ENCODE measurements at regions not wholly inside any gene's neighbourhood (a gene's known extent, or its start where the extent isn't known, plus 50 kb on each side); places are given as distances from the start of the nearest gene placed in this dataset.

GRCh38 chr6:23306251-23306950 is 737.0 kb downstream of the HDGFL1 start:
- TF ChIP-seq, protein P1, sequence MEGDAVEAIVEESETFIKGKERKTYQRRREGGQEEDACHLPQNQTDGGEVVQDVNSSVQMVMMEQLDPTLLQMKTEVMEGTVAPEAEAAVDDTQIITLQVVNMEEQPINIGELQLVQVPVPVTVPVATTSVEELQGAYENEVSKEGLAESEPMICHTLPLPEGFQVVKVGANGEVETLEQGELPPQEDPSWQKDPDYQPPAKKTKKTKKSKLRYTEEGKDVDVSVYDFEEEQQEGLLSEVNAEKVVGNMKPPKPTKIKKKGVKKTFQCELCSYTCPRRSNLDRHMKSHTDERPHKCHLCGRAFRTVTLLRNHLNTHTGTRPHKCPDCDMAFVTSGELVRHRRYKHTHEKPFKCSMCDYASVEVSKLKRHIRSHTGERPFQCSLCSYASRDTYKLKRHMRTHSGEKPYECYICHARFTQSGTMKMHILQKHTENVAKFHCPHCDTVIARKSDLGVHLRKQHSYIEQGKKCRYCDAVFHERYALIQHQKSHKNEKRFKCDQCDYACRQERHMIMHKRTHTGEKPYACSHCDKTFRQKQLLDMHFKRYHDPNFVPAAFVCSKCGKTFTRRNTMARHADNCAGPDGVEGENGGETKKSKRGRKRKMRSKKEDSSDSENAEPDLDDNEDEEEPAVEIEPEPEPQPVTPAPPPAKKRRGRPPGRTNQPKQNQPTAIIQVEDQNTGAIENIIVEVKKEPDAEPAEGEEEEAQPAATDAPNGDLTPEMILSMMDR (IDR thresholded peaks at IDR 0.05; ENCODE audit: extremely low read depth, missing control alignments), result no peak
- DNase-seq (ENCODE audit: low spot score), result no peak

DNA sequence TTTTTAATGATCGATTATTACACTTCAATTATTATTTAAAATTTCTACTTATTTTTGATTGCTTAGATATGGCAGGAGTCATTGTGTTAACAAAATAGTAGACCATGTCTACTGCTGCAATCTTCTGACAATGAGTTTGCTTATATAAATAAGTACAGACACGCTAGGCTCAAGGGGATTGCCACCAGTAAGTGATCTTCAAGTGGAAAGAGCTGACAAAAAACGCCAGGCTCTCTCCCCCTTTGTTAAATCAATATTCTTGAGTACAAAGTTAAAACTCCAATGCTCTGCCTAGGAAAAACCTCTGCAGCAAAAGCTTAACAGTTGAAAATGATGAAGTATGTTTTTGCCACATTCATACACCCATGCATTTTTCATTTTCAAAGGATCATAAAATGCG is 738.1 kb downstream of the HDGFL1 start:
- DNase-seq (ENCODE audit: low spot score), result no peak

DNA sequence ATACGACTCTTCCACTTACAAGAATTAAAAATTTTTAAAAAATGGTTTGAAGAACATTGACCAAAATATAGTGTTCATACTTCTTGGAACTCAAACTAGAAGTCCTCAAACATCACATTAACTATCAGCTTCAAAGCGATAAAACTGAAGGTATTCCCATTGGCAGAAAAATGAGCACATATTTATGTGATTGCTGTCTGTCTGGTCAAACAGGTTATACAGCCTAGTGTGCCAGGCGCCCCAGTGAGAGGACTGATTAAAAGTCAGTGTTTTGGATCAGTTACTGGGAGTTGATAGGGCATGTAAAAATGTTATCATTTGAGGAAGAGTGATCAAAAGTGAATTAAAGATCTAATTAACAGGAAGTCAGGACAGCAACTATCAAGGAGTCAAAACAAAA is 738.8 kb downstream of the HDGFL1 start:
- TF ChIP-seq, protein P1 (IDR thresholded peaks at IDR 0.05; ENCODE audit: extremely low read depth, missing control alignments), result no peak
- DNase-seq (ENCODE audit: low spot score), result no peak

More for the DNA sequence above, 738.1 kb downstream of the HDGFL1 start:
- TF ChIP-seq, protein P1 (IDR thresholded peaks at IDR 0.05; ENCODE audit: extremely low read depth, missing control alignments), result no peak

DNA sequence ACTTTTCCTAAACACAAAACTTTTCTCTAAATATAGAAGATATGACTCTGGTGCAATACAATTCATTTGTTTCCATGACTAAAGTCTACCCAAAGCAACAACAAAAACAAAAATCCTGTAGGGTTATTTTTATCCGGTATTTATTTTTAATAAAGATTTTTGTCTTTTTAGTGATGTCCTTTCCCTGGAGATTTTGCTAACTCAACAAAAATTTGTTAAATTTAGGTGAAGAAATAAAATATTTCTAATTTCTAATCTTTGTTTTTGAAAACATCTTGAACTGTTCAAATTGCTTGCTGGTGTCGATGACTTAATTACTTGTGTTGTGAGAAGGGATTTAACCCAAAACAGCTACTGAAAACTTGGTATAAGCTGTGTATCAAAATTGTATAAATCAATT is 741.8 kb downstream of the HDGFL1 start:
- no peak for DNase-seq (ENCODE audit: low spot score)
- TF ChIP-seq, protein P1 (IDR thresholded peaks at IDR 0.05; ENCODE audit: extremely low read depth, missing control alignments), result no peak

DNA sequence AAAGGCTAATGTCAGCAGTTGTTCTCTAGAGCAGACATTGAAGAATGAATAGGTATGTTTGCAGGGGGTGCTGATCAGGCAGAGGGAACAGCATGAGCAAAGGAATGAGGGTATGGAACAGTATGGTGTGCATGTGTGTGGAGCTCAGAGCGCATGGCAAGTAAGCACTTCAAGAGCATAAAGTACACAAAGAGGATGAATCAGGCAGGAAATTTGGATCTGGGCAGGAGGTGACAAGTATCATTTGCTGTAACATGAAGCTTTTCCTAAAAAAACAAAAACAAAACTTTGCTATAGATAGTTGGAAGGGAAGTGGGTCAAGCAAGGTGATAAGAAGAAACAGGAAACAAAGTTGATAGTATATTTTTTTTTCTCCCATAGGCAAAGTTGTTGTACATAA is 746.8 kb downstream of the HDGFL1 start:
- TF ChIP-seq, protein P1 (IDR thresholded peaks at IDR 0.05; ENCODE audit: extremely low read depth, missing control alignments), result no peak
- no peak for DNase-seq (ENCODE audit: low spot score)

DNA sequence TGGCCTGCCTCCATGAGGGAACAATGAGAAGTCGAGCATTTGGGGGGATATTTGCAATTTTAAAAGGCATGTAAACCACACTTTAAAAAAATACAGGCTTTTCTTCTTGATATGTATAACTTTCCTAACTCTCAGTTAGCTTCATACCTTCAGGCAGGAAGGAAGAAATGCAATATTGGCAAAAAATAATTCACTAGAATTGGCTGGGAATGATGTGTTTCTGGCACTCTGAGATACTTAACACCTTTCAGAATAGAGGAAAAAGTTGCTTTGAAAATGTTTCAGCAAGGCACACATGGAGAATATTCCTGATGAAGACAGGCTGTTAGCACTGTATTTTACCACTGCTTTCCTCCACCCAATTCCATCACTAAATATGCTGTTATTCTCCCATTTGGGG is 747.6 kb downstream of the HDGFL1 start:
- DNase-seq (ENCODE audit: low spot score), result no peak
- TF ChIP-seq, protein P1 (IDR thresholded peaks at IDR 0.05; ENCODE audit: extremely low read depth, missing control alignments), result no peak

GRCh38 chr6:23319582-23319981 is 750.2 kb downstream of the HDGFL1 start:
- no peak for DNase-seq (ENCODE audit: low spot score)
- TF ChIP-seq, protein P1 (IDR thresholded peaks at IDR 0.05; ENCODE audit: extremely low read depth, missing control alignments), result no peak
